Small intestine (tissue), 7 donors: ENCODE measurements at regions not wholly inside any gene's neighbourhood (a gene's known extent, or its start where the extent isn't known, plus 50 kb on each side); places are given as distances from the start of the nearest gene placed in this dataset.

Experiments
- DNase-seq, 2 donors: peaks; one replicate each; pipeline versions ENCODE4 v3.0.0 to v3.0.0-alpha.2; 2013
- FAIRE-seq: peaks from 2 replicates; lab custom pipeline; 2012; peaks lifted over from hg19 to GRCh38; lab: Jason Lieb, UNC
- H3K27ac ChIP-seq, 3 donors: one replicate each; pipeline ENCODE4 v1.5.1; 2013; ENCODE audit warnings: low read length in 2 of 3, mild to moderate bottlenecking in 2 of 3, control low read depth in 1 of 3, inconsistent platforms in 1 of 3, low read depth in 1 of 3, moderate library complexity in 1 of 3
- H3K27me3 ChIP-seq, 3 donors: one replicate each; pipeline ENCODE4 v1.6.1; 2013; ENCODE audit warnings: low read length in 3 of 3, inconsistent platforms in 1 of 3; ENCODE audit not compliant: control insufficient read depth in 3 of 3, insufficient read depth in 3 of 3
- H3K36me3 ChIP-seq, 3 donors: one replicate each; pipeline ENCODE4 v1.6.1; 2013; ENCODE audit warnings: low read length in 3 of 3, inconsistent platforms in 1 of 3, low read depth in 1 of 3, mild to moderate bottlenecking in 1 of 3, moderate library complexity in 1 of 3; ENCODE audit not compliant: control insufficient read depth in 3 of 3, insufficient read depth in 2 of 3
- H3K4me1 ChIP-seq, 3 donors: one replicate each; pipeline ENCODE4 v1.6.1; 2013; ENCODE audit warnings: low read length in 2 of 3, inconsistent platforms in 1 of 3, low read depth in 1 of 3, mild to moderate bottlenecking in 1 of 3, moderate library complexity in 1 of 3; ENCODE audit not compliant: control insufficient read depth in 3 of 3, insufficient read depth in 2 of 3
- H3K4me3 ChIP-seq, 3 donors: one replicate each; pipeline ENCODE4 v1.5.1; 2013; ENCODE audit warnings: low read length in 3 of 3, control low read depth in 1 of 3, inconsistent platforms in 1 of 3, low read depth in 1 of 3, mild to moderate bottlenecking in 1 of 3, moderate library complexity in 1 of 3
- H3K9me3 ChIP-seq, 2 donors: one replicate each; pipeline ENCODE4 v1.6.1; 2013; ENCODE audit warnings: low read depth in 1 of 2, low read length in 1 of 2; ENCODE audit not compliant: control insufficient read depth in 2 of 2, insufficient read depth in 1 of 2
- WGBS, 3 donors: extraction: QIAGEN DNeasy Blood & Tissue Kit; methylation state at CpG; one replicate each; pipeline ENCODE4 v1.1.7; 2013; 5-methylcytosine and 5-hydroxymethylcytosine counted together
- donor health status: healthy with polysubstance abuse.
- donor health status: control.
- donor health status: control.
- donor health status: Bipolar disorder and iron deficiency.
- donor health status: healthy.

DNA sequence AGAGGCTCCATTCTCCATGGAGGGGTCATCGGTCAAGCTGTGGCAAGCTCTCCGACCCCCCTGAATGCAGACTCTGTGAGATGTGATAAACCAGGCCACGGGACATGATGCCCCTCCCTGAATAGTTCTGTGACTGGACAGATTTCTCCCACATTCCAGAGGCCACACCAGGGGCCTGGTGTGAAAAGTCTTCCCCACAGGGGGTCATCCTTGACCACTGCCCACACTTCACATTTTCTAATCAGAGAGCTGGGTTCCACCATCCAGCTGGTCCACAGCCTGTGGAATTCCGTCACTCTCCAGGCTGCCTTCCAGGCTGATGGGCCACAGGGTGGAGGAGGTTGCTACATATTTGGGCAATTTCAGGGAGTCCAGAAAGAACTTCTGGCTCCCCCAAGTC, 51.3 kb upstream of the CYRIA start:
- no peak for FAIRE-seq
- Histone ChIP-seq H3K4me1 (no peaks in the 10 kb centered on the region), H3K9me3 (no peaks in the 10 kb centered on the region), H3K27me3 (no peaks in the 10 kb centered on the region), H3K4me3 (no peak overlapping the region), H3K27ac (no peak overlapping the region), H3K36me3 (no peaks in the 10 kb centered on the region)
- DNase-seq = no peak
- 79 to 89% (median 82%) methylated on average over 4 of the region's 4 CpGs for WGBS, 3 donors

DNA sequence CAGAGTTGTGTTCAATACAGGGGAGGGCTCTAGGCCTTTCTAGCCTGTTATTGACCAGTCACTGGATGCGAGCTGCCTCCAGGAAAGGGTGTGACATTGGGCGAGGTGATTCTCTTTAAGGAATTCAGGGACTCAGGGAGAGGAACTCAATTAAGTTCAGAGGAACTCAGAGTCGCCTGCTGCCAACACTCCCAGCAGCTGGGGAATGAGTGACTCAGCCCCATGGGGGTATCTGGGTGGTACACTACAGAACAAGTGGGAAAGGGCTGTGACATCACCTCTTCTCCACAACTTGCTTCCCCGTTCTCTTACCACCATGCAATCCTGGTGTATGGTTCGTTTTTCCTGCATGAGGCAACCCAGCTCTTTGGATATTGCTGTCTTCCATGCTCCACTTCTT, 50.4 kb upstream of the CYRIA start:
- H3K36me3 ChIP-seq = no peaks in the 10 kb centered on the region
- no peaks in the 10 kb centered on the region for H3K4me1 ChIP-seq
- no peak overlapping the region for H3K27ac ChIP-seq
- DNase-seq (no peak), FAIRE-seq (no peak)
- H3K9me3 ChIP-seq = no peaks in the 10 kb centered on the region
- 48 to 78% (median 55%) methylated on average over 5 of the region's 5 CpGs for WGBS, 3 donors
- H3K4me3 ChIP-seq = no peak overlapping the region
- no peaks in the 10 kb centered on the region for H3K27me3 ChIP-seq
